ENCODE measurements at regions not wholly inside any gene's neighbourhood (a gene's known extent, or its start where the extent isn't known, plus 50 kb on each side); places are given as distances from the start of the nearest gene placed in this dataset.

DNA sequence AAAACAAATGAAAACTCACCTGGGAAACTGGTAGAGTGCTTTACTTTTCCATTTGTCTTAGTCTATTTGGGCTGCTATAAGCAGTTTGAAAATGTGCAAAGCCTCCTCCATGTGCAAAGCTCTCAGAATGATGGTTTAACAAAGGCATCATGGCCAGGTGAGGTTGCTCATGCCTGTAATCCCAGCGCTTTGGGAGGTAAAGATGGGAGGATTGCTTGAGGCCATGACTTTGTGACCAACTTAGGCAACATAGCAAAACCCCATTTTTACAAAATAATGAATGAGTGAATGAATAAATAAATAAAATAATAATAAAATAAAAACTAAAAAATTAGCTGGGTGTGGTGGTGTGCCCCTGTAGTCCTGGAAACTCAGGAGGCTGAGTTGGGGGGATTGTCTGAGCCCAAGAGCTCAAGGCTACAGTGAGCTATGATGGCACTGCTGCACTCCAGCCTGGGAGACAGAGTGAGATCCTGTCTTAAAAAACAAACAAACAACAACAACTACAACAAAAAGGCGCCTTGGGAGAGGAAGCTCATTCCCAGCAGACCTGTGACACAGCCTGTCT lies 71.8 kb downstream of the MYCN start:
- no peak for DNase-seq (ENCODE audit: extremely low read depth, low read depth)
- TF ChIP-seq, protein P1, sequence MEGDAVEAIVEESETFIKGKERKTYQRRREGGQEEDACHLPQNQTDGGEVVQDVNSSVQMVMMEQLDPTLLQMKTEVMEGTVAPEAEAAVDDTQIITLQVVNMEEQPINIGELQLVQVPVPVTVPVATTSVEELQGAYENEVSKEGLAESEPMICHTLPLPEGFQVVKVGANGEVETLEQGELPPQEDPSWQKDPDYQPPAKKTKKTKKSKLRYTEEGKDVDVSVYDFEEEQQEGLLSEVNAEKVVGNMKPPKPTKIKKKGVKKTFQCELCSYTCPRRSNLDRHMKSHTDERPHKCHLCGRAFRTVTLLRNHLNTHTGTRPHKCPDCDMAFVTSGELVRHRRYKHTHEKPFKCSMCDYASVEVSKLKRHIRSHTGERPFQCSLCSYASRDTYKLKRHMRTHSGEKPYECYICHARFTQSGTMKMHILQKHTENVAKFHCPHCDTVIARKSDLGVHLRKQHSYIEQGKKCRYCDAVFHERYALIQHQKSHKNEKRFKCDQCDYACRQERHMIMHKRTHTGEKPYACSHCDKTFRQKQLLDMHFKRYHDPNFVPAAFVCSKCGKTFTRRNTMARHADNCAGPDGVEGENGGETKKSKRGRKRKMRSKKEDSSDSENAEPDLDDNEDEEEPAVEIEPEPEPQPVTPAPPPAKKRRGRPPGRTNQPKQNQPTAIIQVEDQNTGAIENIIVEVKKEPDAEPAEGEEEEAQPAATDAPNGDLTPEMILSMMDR (IDR thresholded peaks at IDR 0.05; ENCODE audit: low read depth, low read length): no peak

DNA sequence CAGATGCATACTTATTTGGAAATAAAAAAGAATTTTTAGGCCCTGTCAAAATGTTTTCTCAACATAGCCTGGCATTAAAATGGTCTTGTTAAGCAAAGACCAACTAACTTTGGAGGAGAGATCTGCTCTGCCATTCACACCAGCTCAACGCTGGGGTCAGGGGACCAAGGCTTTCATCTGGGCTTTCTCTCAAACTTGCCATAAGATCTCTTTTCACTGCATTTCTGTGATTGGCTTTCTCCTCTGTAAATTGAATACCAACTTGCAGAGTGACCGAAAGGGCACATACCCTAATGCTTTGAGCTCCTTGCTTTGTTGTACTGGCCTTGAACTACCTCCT lies 71.2 kb downstream of the MYCN start:
- TF ChIP-seq, protein P1 (IDR thresholded peaks at IDR 0.05; ENCODE audit: low read depth, low read length): no peak
- no peak for DNase-seq (ENCODE audit: extremely low read depth, low read depth)

DNA sequence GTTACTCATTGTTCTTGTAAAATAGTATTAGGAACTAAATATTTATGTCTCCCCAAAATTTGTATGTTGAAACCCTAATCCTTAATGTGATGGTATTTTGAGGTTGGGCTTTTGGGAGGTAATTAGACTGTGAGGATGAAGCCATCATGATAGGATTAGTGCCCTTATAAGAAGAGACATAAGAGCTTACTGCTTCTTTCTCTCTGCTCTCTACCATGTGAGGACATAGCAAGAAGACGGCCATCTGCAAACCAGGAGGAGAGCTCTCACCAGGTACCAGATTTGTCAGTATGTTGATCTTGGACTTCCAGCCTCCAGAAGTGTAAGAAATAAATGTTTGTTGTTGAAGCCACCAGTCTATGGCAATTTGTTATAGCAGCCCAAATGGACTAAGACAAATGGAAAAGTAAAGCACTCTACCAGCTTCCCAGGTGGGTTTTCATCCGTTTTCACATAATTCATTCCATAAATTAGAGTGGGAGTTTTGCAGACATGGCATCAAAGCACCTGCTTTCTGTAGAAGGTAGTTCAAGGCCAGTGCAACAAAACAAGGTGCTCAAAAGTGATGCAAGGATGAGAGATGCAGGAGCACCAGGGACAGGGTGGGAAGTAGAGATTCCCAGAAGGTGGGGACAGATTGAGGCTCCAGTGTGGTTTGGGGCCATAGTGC lies 70.7 kb downstream of the MYCN start:
- TF ChIP-seq, protein P1 (IDR thresholded peaks at IDR 0.05; ENCODE audit: low read depth, low read length): no peak
- DNase-seq (ENCODE audit: extremely low read depth, low read depth): no peak

DNA sequence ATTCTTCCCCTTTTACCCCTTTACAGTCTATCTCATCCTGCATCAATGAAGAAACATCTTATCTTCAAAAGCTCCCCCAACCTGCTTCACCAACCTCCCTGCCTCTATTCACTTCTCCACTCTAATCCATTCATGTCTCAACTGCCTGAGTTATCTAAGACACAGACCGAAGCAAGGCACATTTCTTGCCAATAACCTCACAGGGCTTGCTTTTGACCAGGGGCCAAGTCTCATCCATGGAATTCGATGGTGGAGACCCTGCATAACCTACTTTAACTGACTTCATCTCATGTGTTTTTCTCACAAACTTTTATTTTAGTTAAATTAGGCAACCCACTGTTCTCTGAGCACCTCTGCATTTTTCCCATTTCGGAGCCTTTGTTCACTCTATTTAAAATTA lies 69.7 kb downstream of the MYCN start:
- no peak for DNase-seq (ENCODE audit: extremely low read depth, low read depth)
- TF ChIP-seq, protein P1 (IDR thresholded peaks at IDR 0.05; ENCODE audit: low read depth, low read length): no peak

DNA sequence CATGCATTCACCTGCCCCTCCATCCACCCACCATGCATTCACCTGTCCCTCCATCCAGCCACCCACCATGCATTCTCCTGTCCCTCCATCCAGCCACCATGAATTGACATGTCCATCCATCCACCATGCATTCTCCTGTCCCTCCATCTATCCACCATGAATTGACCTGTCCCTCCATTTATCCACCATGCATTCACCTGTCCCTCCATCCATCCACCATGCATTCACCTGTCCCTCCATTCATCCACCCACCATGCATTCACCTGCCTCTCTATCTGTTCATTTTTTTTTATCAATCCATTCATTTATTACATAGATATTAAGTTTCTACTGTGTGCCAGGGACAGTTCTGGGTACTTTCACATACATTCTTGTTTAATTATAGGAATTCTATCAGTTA lies 69.2 kb downstream of the MYCN start:
- TF ChIP-seq, protein P1 (IDR thresholded peaks at IDR 0.05; ENCODE audit: low read depth, low read length): no peak
- no peak for DNase-seq (ENCODE audit: extremely low read depth, low read depth)

DNA sequence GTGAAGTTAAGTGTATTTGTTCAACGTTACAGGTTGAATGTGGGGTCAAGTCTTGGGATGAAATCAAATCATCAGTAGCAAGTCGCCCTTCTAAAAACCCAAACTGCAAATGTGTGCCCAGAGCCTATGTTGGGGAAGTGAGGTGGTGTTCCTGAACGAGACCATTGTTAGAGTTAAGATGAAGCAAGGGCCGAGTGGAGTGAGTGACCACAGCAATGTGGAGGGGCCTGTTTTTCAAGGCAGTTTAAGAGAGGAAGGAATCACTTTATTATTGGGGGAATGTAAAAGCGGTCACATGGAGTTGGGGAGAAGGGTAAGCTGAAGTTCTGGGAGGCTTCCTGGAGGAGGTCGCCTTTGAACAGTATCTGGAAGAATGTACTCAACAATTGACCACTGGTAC lies 68.5 kb downstream of the MYCN start:
- TF ChIP-seq, protein P1 (IDR thresholded peaks at IDR 0.05; ENCODE audit: low read depth, low read length): no peak
- no peak for DNase-seq (ENCODE audit: extremely low read depth, low read depth)

DNA sequence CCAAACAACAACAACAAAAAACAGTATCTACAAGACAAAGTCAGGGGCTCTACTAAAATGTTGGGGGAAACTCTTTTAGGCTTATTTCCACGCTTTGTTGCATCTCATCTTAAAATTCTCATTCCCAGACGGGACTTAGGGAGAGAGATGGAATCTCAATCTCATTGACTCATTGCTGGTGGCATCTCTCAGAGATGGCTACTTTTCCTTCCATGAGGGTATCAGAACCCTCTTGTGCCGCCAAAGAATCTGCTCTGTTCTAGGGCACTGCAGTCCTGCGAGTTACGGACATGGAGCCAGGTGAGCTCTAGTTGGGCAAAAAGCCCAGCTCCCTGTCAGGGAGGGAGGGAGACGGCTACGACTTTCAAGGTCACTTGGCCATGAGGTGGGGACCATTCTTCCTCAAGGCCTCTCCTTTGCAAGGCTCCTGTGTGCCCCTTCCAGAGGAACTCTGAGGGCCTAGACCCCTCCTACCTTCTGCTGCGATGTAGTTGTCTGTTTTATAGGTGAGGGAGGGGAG lies 68.0 kb downstream of the MYCN start:
- TF ChIP-seq, protein P1 (IDR thresholded peaks at IDR 0.05; ENCODE audit: low read depth, low read length): no peak

More for the DNA sequence above, 68.0 kb downstream of the MYCN start:
- DNase-seq (ENCODE audit: extremely low read depth, low read depth): no peak
